Left ventricle myocardium inferior (tissue), 1 donor: ENCODE measurements at regions not wholly inside any gene's neighbourhood (a gene's known extent, or its start where the extent isn't known, plus 50 kb on each side); places are given as distances from the start of the nearest gene placed in this dataset.

Experiments
- DNase-seq: peaks from one replicate; pipeline ENCODE4 v3.0.0-alpha.2; 2020
- H3K27ac ChIP-seq: fragments of 200-600 bp; replicated peaks from 2 replicates; pipeline ENCODE4 v1.8.0; 2021
- H3K27me3 ChIP-seq: fragments of 200-600 bp; 2 replicates; pipeline ENCODE4 v1.8.0; 2021; ENCODE audit warnings: low read depth
- H3K36me3 ChIP-seq: fragments of 200-600 bp; 2 replicates; pipeline ENCODE4 v1.8.0; 2021
- H3K4me1 ChIP-seq: fragments of 200-600 bp; 2 replicates; pipeline ENCODE4 v1.8.0; 2021
- H3K4me3 ChIP-seq: fragments of 200-600 bp; 2 replicates; pipeline ENCODE4 v1.8.0; 2021; ENCODE audit warnings: mild to moderate bottlenecking, moderate library complexity
- H3K9me3 ChIP-seq: fragments of 200-600 bp; replicated peaks from 2 replicates; pipeline ENCODE4 v1.8.0; 2021
- CTCF ChIP-seq: fragments of 200-600 bp; IDR thresholded peaks from 2 replicates; pipeline ENCODE4 v1.8.0; 2021; ENCODE audit warnings: antibody characterized with exemption, mild to moderate bottlenecking, borderline replicate concordance
- intact Hi-C: fragments of 100-400 bp; cut with micrococcal nuclease; formaldehyde crosslinking; loops from one replicate; pipeline ENCODE4 v1.11.0; 2022
- donor health status: DM: no; HTN: yes; CAD: no; lungs with severe emphysema.

- Histone ChIP-seq H3K27me3 (no peaks in the 10 kb centered on the region), H3K9me3 (no peaks in the 10 kb centered on the region), H3K36me3 (no peaks in the 10 kb centered on the region), H3K4me1 (no peaks in the 10 kb centered on the region), H3K4me3 (no peak overlapping the region), H3K27ac (no peak overlapping the region)
- intact Hi-C loops: no loop called here
- no peak for TF ChIP-seq CTCF
- DNase-seq: no peak
Observed at GRCh38 chr18:40642692-40643229, 1312.3 kb upstream of the PIK3C3 start.

DNA sequence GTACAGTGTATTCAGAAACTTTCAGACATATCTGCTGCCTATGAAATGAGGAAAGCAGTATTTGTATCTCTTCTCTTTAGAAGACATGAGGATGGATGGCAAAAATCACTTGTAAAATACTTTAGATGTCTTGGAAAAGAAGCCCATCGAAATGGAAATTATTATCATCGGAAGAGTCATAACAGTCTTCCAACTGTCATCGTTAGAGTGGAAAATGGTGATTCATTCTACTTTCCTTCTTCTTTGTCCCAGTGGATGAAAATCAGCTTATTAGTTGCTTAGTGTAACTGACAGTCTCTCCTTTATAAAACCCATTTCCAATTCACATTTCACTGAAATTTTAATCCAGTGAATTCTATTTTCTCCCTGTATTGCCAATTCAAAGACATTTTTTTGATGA, 1323.7 kb upstream of the PIK3C3 start:
- H3K4me1 ChIP-seq: no peaks in the 10 kb centered on the region

GRCh38 chr18:40630496-40630895, 1324.5 kb upstream of the PIK3C3 start:
- no peak for TF ChIP-seq CTCF
- no peaks in the 10 kb centered on the region for H3K4me1 ChIP-seq
- H3K36me3 ChIP-seq: no peaks in the 10 kb centered on the region
- H3K4me3 ChIP-seq: no peak overlapping the region
- intact Hi-C loops: no loop called here
- no peak for DNase-seq
- peaks cover 11% of the 10 kb centered on the region for H3K9me3 ChIP-seq
- no peaks in the 10 kb centered on the region for H3K27me3 ChIP-seq
- no peak overlapping the region for H3K27ac ChIP-seq

More for the DNA sequence above, 1323.7 kb upstream of the PIK3C3 start:
- DNase-seq: no peak
- H3K27ac ChIP-seq: no peak overlapping the region
- H3K27me3 ChIP-seq: no peaks in the 10 kb centered on the region
- H3K9me3 ChIP-seq: peaks cover 11% of the 10 kb centered on the region
- intact Hi-C loops: no loop called here
- no peak overlapping the region for H3K4me3 ChIP-seq
- H3K36me3 ChIP-seq: no peaks in the 10 kb centered on the region
- no peak for TF ChIP-seq CTCF

DNA sequence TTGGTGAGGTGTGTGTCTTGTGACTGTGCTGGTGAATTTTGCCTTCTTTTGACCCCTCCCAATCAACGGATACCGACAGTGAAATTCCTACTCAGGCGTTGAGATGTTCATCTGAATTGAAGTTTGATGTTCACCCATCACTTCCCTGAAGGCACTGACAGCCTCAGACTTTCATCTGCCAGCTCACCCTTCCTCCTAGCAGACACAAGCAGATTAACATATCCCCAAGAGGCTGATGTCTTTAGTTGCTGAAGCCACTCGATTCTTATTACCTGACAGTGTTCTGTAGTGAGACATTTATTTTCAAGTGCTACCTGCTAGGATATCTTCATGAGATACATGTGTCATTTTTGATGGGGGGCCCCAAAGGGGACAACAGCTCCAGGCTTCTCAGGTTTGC, 1330.1 kb upstream of the PIK3C3 start:
- DNase-seq: no peak
- no peaks in the 10 kb centered on the region for H3K27me3 ChIP-seq
- H3K9me3 ChIP-seq: no peaks in the 10 kb centered on the region
- H3K4me3 ChIP-seq: no peak overlapping the region
- no peaks in the 10 kb centered on the region for H3K36me3 ChIP-seq
- H3K4me1 ChIP-seq: no peaks in the 10 kb centered on the region
- TF ChIP-seq CTCF: no peak
- no peak overlapping the region for H3K27ac ChIP-seq
- intact Hi-C loops: no loop called here

DNA sequence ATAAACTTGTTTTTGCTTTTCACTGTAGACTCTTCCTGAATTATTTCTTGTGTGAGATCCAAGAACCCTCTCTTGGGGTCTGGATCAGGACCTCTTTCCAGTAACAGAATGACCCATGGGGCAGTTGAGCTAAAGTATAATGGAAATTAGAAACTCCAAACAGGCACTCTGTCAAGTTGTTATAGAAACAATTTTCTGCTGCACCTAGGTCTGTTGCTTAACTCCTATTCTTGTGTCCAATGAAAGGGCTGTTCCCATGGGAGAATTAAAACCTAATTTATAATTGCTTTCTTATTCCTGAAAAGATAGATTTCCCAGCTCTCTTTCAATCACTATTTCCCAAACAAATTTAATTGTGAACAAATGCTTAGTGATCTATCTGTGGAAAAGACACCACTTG, 1341.3 kb upstream of the PIK3C3 start:
- Histone ChIP-seq H3K36me3 (no peaks in the 10 kb centered on the region), H3K4me3 (no peak overlapping the region), H3K4me1 (no peaks in the 10 kb centered on the region), H3K9me3 (no peaks in the 10 kb centered on the region), H3K27me3 (no peaks in the 10 kb centered on the region), H3K27ac (no peak overlapping the region)
- DNase-seq: no peak
- no peak for TF ChIP-seq CTCF
- intact Hi-C loops: no loop called here

GRCh38 chr18:40612356-40612755, 1342.7 kb upstream of the PIK3C3 start:
- Histone ChIP-seq H3K36me3 (no peaks in the 10 kb centered on the region), H3K27ac (no peak overlapping the region), H3K9me3 (no peaks in the 10 kb centered on the region), H3K27me3 (no peaks in the 10 kb centered on the region), H3K4me1 (no peaks in the 10 kb centered on the region), H3K4me3 (no peak overlapping the region)
- intact Hi-C loops: no loop called here
- no peak for DNase-seq
- no peak for TF ChIP-seq CTCF
